GM13977 (cell line): ENCODE measurements at regions not wholly inside any gene's neighbourhood (a gene's known extent, or its start where the extent isn't known, plus 50 kb on each side); places are given as distances from the start of the nearest gene placed in this dataset.

Experiments used
- DNase-seq: peaks from one replicate; pipeline ENCODE4 v3.0.0; 2012; ENCODE audit warnings: low spot score
- CTCF ChIP-seq: IDR thresholded peaks from 2 replicates; pipeline ENCODE4 v1.5.1; 2012; ENCODE audit warnings: mild to moderate bottlenecking, control low read depth; ENCODE audit not compliant: insufficient read depth; ENCODE audit errors: extremely low read depth, missing control alignments
- in situ Hi-C: fragments of 300-500 bp; cut with MboI; formaldehyde crosslinking; loops from one replicate; pipeline ENCODE4 v1.12.0; 2022; ENCODE audit warnings: low sequenced_read_pairs, low pct_unique_long_range_greater_than_20kb, mixed read lengths, inconsistent platforms; ENCODE audit not compliant: unreplicated experiment

- DNase-seq: no peak
- in situ Hi-C loops: no loop called here
- no peak for TF ChIP-seq CTCF
Measured at GRCh38 chr3:152095472-152095871, 173.3 kb upstream of the MBNL1 start.

- no peak for TF ChIP-seq CTCF
- DNase-seq: no peak
- in situ Hi-C loops: no loop called here
Measured at GRCh38 chr3:152096280-152096906, 172.3 kb upstream of the MBNL1 start.

- in situ Hi-C loops: no loop called here
- no peak for DNase-seq
- TF ChIP-seq CTCF: no peak
Measured at GRCh38 chr3:152097120-152097519, 171.6 kb upstream of the MBNL1 start.

GRCh38 chr3:152097770-152098169 is 171.0 kb upstream of the MBNL1 start:
- no peak for DNase-seq
- no peak for TF ChIP-seq CTCF
- in situ Hi-C loops: no loop called here

- no peak for TF ChIP-seq CTCF
- peak; percentile 15 for DNase-seq
Measured at GRCh38 chr3:152100491-152101132, 168.1 kb upstream of the MBNL1 start.

GRCh38 chr3:152102410-152102809 is 166.3 kb upstream of the MBNL1 start:
- TF ChIP-seq CTCF: no peak
- in situ Hi-C loops: no loop called here
- no peak for DNase-seq

More at GRCh38 chr3:152100491-152101132, 168.1 kb upstream of the MBNL1 start:
- in situ Hi-C loops: no loop called here
